ENCODE measurements at regions not wholly inside any gene's neighbourhood (a gene's known extent, or its start where the extent isn't known, plus 50 kb on each side); places are given as distances from the start of the nearest gene placed in this dataset.
"Not testable (repeated sequence)": the region's sequence is repeated elsewhere in the genome, so short reads cannot be mapped to it uniquely, and the experiment has no call there.

GRCh38 chr9:12415361-12415760, 277.8 kb upstream of the TYRP1 start:
- ChIA-PET CTCF (no interaction called here), POLR2A (no interaction called here)
- TF ChIP-seq CTCF (IDR thresholded peaks at IDR 0.05; ENCODE audit: low read depth, low read length): no peak
- H3K9me3 ChIP-seq (ENCODE audit: control insufficient read depth, insufficient read depth, low read length): no peaks in the 10 kb centered on the region; the same call in 1 of the 2 replicates
- no peaks in the 10 kb centered on the region for H3K27me3 ChIP-seq (ENCODE audit: control insufficient read depth, insufficient read depth, low read length)
- H3K4me3 ChIP-seq (ENCODE audit: low read depth, low read length): no peak overlapping the region
- DNase-seq (ENCODE audit: low read depth, low spot score): no peak
- no peak overlapping the region for H3K27ac ChIP-seq (ENCODE audit: low read depth, low read length)

- no peak overlapping the region for H3K4me3 ChIP-seq (ENCODE audit: low read depth, low read length)
- no peak for DNase-seq (ENCODE audit: low read depth, low spot score)
- no peak for TF ChIP-seq CTCF (IDR thresholded peaks at IDR 0.05; ENCODE audit: low read depth, low read length)
- no peaks in the 10 kb centered on the region for H3K9me3 ChIP-seq (ENCODE audit: control insufficient read depth, insufficient read depth, low read length)
- H3K27ac ChIP-seq (ENCODE audit: low read depth, low read length): no peak overlapping the region
- ChIA-PET POLR2A (no interaction called here), CTCF (no interaction called here)
- H3K27me3 ChIP-seq (ENCODE audit: control insufficient read depth, insufficient read depth, low read length): no peaks in the 10 kb centered on the region
Measured at GRCh38 chr9:12416716-12417115, 276.5 kb upstream of the TYRP1 start.

- H3K9me3 ChIP-seq (ENCODE audit: control insufficient read depth, insufficient read depth, low read length): no peaks in the 10 kb centered on the region
- CTCF ChIA-PET: no interaction called here
- no peak overlapping the region for H3K4me3 ChIP-seq (ENCODE audit: low read depth, low read length)
- POLR2A ChIA-PET: no interaction called here
- no peak for TF ChIP-seq CTCF (IDR thresholded peaks at IDR 0.05; ENCODE audit: low read depth, low read length)
- DNase-seq (ENCODE audit: low read depth, low spot score): no peak
- H3K27me3 ChIP-seq (ENCODE audit: control insufficient read depth, insufficient read depth, low read length): no peaks in the 10 kb centered on the region
- no peak overlapping the region for H3K27ac ChIP-seq (ENCODE audit: low read depth, low read length)
Measured at GRCh38 chr9:12424243-12424642, 268.9 kb upstream of the TYRP1 start.

- DNase-seq (ENCODE audit: low read depth, low spot score): no peak
- no peak overlapping the region for H3K27ac ChIP-seq (ENCODE audit: low read depth, low read length)
- ChIA-PET POLR2A (no interaction called here), CTCF (interaction anchor here (0.6 kb wide), 1 partner anchor 128 kb away, joined by 5 read pairs; no protein-coding TSS in a partner anchor)
- no peak for TF ChIP-seq CTCF (IDR thresholded peaks at IDR 0.05; ENCODE audit: low read depth, low read length)
- no peaks in the 10 kb centered on the region for H3K27me3 ChIP-seq (ENCODE audit: control insufficient read depth, insufficient read depth, low read length)
- H3K9me3 ChIP-seq (ENCODE audit: control insufficient read depth, insufficient read depth, low read length): no peaks in the 10 kb centered on the region
- H3K4me3 ChIP-seq (ENCODE audit: low read depth, low read length): no peak overlapping the region
Measured at GRCh38 chr9:12425878-12426864, 267.0 kb upstream of the TYRP1 start.

- 0 out of 2 replicates have a peak, but pooled peaks cover 2% of the 10 kb centered on the region for H3K9me3 ChIP-seq (ENCODE audit: control insufficient read depth, insufficient read depth, low read length)
- POLR2A ChIA-PET: no interaction called here
Measured at GRCh38 chr9:12439267-12439666, 253.9 kb upstream of the TYRP1 start.

GRCh38 chr9:12441080-12441479, 252.1 kb upstream of the TYRP1 start:
- CTCF ChIA-PET: not testable (repeated sequence)

More at GRCh38 chr9:12439267-12439666, 253.9 kb upstream of the TYRP1 start:
- TF ChIP-seq CTCF (IDR thresholded peaks at IDR 0.05; ENCODE audit: low read depth, low read length): no peak
- Histone ChIP-seq H3K27ac (ENCODE audit: low read depth, low read length) (no peak overlapping the region), H3K27me3 (ENCODE audit: control insufficient read depth, insufficient read depth, low read length) (no peaks in the 10 kb centered on the region), H3K4me3 (ENCODE audit: low read depth, low read length) (no peak overlapping the region)
- no peak for DNase-seq (ENCODE audit: low read depth, low spot score)
- CTCF ChIA-PET: interaction anchor here (0.7 kb wide), 1 partner anchor 25 kb away, joined by 5 read pairs; no protein-coding TSS in a partner anchor

More at GRCh38 chr9:12441080-12441479, 252.1 kb upstream of the TYRP1 start:
- POLR2A ChIA-PET; H3K27me3 ChIP-seq (ENCODE audit: control insufficient read depth, insufficient read depth, low read length); H3K27ac ChIP-seq (ENCODE audit: low read depth, low read length); DNase-seq (ENCODE audit: low read depth, low spot score); H3K9me3 ChIP-seq (ENCODE audit: control insufficient read depth, insufficient read depth, low read length); H3K4me3 ChIP-seq (ENCODE audit: low read depth, low read length): not testable (repeated sequence)
